Transverse colon (tissue), 4 donors: ENCODE measurements at regions not wholly inside any gene's neighbourhood (a gene's known extent, or its start where the extent isn't known, plus 50 kb on each side); places are given as distances from the start of the nearest gene placed in this dataset.
"Not testable (repeated sequence)": the region's sequence is repeated elsewhere in the genome, so short reads cannot be mapped to it uniquely, and the experiment has no call there.

ENCODE experiments used
- DNase-seq: peaks from one replicate; pipeline ENCODE4 v3.0.0-alpha.2; 2019
- H3K27ac ChIP-seq, 4 donors: fragments of 200-600 bp; sonication (generic); 2 replicates each; pipeline ENCODE4 v1.5.1; 2016 to 2018; ENCODE audit warnings: inconsistent platforms in 4 of 4
- H3K27me3 ChIP-seq: fragments of 200-600 bp; sonication (generic); 2 replicates; pipeline ENCODE4 v1.5.1; 2017; ENCODE audit warnings: inconsistent platforms
- H3K36me3 ChIP-seq, 4 donors: fragments of 200-600 bp; sonication (generic); 2 replicates each; pipeline ENCODE4 v1.5.1; 2017 to 2019; ENCODE audit warnings: inconsistent platforms in 4 of 4
- H3K4me1 ChIP-seq, 4 donors: fragments of 200-600 bp; sonication (generic); 2 replicates each; pipeline ENCODE4 v1.5.1; 2017 to 2020; ENCODE audit warnings: inconsistent platforms in 4 of 4
- H3K4me3 ChIP-seq, 4 donors: fragments of 200-600 bp; sonication (generic); 1 replicate in 1 of 4; 2 replicates in 3 of 4; pipeline versions ENCODE4 v1.5.1 to v1.6.1; 2017 to 2019; ENCODE audit warnings: inconsistent platforms in 4 of 4
- H3K9me3 ChIP-seq, 2 donors: fragments of 200-600 bp; sonication (generic); 2 replicates each; pipeline ENCODE4 v1.5.1; 2017 to 2019; ENCODE audit warnings: inconsistent platforms in 2 of 2
- CTCF ChIP-seq, 5 experiments: fragments of 200-600 bp in 3 of 5; fragments of 450-650 bp in 2 of 5; sonication (generic) in 3 of 5; IDR thresholded peaks; 1 replicate in 2 of 5; 2 replicates in 3 of 5; pipeline ENCODE4 v1.5.1; 2016 to 2017; ENCODE audit warnings: antibody characterized with exemption in 5 of 5, inconsistent platforms in 3 of 5, mild to moderate bottlenecking in 2 of 5, moderate library complexity in 1 of 5
- EP300 ChIP-seq: sonication (generic); formaldehyde crosslinking; IDR thresholded peaks from one replicate; pipeline ENCODE4 v1.6.1; 2017; ENCODE audit warnings: antibody characterized with exemption, low read depth
- POLR2A ChIP-seq: fragments of 450-650 bp; IDR thresholded peaks from one replicate; pipeline ENCODE4 v1.6.1; 2016; ENCODE audit warnings: antibody characterized with exemption, mild to moderate bottlenecking, moderate library complexity
- POLR2AphosphoS5 ChIP-seq, 3 donors: sonication (generic); formaldehyde crosslinking; IDR thresholded peaks; one replicate each; pipeline ENCODE4 v1.6.1; 2016; ENCODE audit warnings: antibody characterized with exemption in 3 of 3
- WGBS, 2 donors: methylation state at CpG; one replicate each; pipeline ENCODE4 v1.1.5; 2018; ENCODE audit warnings: low coverage in 1 of 2; 5-methylcytosine and 5-hydroxymethylcytosine counted together
- in situ Hi-C, 4 donors: fragments of 200-750 bp; cut with MboI; loops; one replicate each; pipeline versions ENCODE4 v1.15.0 to v1.15.1; 2017; ENCODE audit warnings: low sequenced_read_pairs in 3 of 4, low pct_ligation_motif_present in 1 of 4, low pct_unique_long_range_greater_than_20kb in 1 of 4
- intact Hi-C: fragments of 100-400 bp; cut with DNase I; formaldehyde crosslinking; loops from one replicate; pipeline ENCODE4 v1.15.1; 2023; ENCODE audit warnings: low total_unique reads

GRCh38 chr10:83542774-83543411 lies 596.4 kb upstream of the GHITM start:
- Histone ChIP-seq H3K4me3 (no peak overlapping the region), H3K4me1 (peaks cover 0 to 11% (median 3%) of the 10 kb centered on the region in 4 donors), H3K9me3 (no peaks in the 10 kb centered on the region), H3K36me3 (no peaks in the 10 kb centered on the region), H3K27ac (no peak overlapping the region), H3K27me3 (no peaks in the 10 kb centered on the region)
- DNase-seq: no peak
- TF ChIP-seq CTCF (IDR thresholded peaks at IDR 0.05): no peak
- TF ChIP-seq POLR2A: no peak
- TF ChIP-seq EP300: no peak
- no peak for TF ChIP-seq POLR2AphosphoS5 (IDR thresholded peaks at IDR 0.05)
- intact Hi-C loops: no loop called here
- in situ Hi-C loops: no loop called here
- WGBS, 2 donors: 78% methylated on average over 4 of the region's 4 CpGs; no CpG with 5 or more reads in 1 of the 2 donors

- H3K9me3 ChIP-seq: no peaks in the 10 kb centered on the region
- H3K36me3 ChIP-seq: no peaks in the 10 kb centered on the region
- H3K4me3 ChIP-seq: no peak overlapping the region
- H3K4me1 ChIP-seq: peaks cover 0 to 11% (median 3%) of the 10 kb centered on the region in 4 donors
- 53 to 66% methylated on average over 2 of the region's 2 CpGs for WGBS, 2 donors
- TF ChIP-seq POLR2A: no peak
- no peak for TF ChIP-seq CTCF (IDR thresholded peaks at IDR 0.05)
- TF ChIP-seq EP300: no peak
- TF ChIP-seq POLR2AphosphoS5 (IDR thresholded peaks at IDR 0.05): no peak
- intact Hi-C loops (no loop called here), in situ Hi-C loops (no loop called here)
- H3K27me3 ChIP-seq: no peaks in the 10 kb centered on the region
- DNase-seq: no peak
- H3K27ac ChIP-seq: no peak overlapping the region
These were observed 595.4 kb upstream of the GHITM start for GRCh38 chr10:83543691-83544462.

GRCh38 chr10:83545901-83546391 lies 593.4 kb upstream of the GHITM start:
- DNase-seq: no peak

GRCh38 chr10:83551190-83551589 lies 588.1 kb upstream of the GHITM start:
- H3K9me3 ChIP-seq, in situ Hi-C loops, H3K4me1 ChIP-seq, DNase-seq, H3K27me3 ChIP-seq, H3K36me3 ChIP-seq, H3K27ac ChIP-seq, H3K4me3 ChIP-seq, intact Hi-C loops: not testable (repeated sequence)
- WGBS, 2 donors: 88 to 90% methylated on average over 3 to 5 of the region's 5 CpGs

More at GRCh38 chr10:83545901-83546391, 593.4 kb upstream of the GHITM start:
- Histone ChIP-seq H3K4me3 (no peak overlapping the region), H3K4me1 (peaks cover 0 to 6% (median 2%) of the 10 kb centered on the region in 4 donors), H3K27me3 (no peaks in the 10 kb centered on the region), H3K9me3 (no peaks in the 10 kb centered on the region), H3K27ac (no peak overlapping the region), H3K36me3 (no peaks in the 10 kb centered on the region)
- WGBS, 2 donors: 0 to 10% methylated on average over 1 to 4 of the region's 4 CpGs
- intact Hi-C loops (no loop called here), in situ Hi-C loops (no loop called here)
- TF ChIP-seq EP300: no peak
- no peak for TF ChIP-seq POLR2A
- TF ChIP-seq POLR2AphosphoS5 (IDR thresholded peaks at IDR 0.05): no peak
- no peak for TF ChIP-seq CTCF (IDR thresholded peaks at IDR 0.05)
